Astrocyte (in vitro differentiated cells and primary cell): ENCODE measurements at regions not wholly inside any gene's neighbourhood (a gene's known extent, or its start where the extent isn't known, plus 50 kb on each side); places are given as distances from the start of the nearest gene placed in this dataset.
A peak's percentile ranks its signal among the peaks of the same experiment; 100 is the strongest.
"Not testable (repeated sequence)": the region's sequence is repeated elsewhere in the genome, so short reads cannot be mapped to it uniquely, and the experiment has no call there.

ENCODE experiments used
- DNase-seq: peaks from one replicate; pipeline ENCODE4 v3.0.0-alpha.2; 2010; ENCODE audit warnings: low read depth
- FAIRE-seq: peaks from 2 replicates; lab custom pipeline; 2011; peaks lifted over from hg19 to GRCh38; lab: Jason Lieb, UNC
- H2AFZ ChIP-seq: 2 replicates; pipeline ENCODE4 v1.6.0; 2012; ENCODE audit warnings: low read depth, low read length, inconsistent platforms
- H3K27ac ChIP-seq: 2 replicates; pipeline ENCODE4 v1.5.1; 2011; ENCODE audit warnings: low read depth, low read length, inconsistent platforms
- H3K27me3 ChIP-seq: 2 replicates; pipeline ENCODE4 v1.6.0; 2011; ENCODE audit warnings: low read length, inconsistent platforms; ENCODE audit not compliant: insufficient read depth
- H3K36me3 ChIP-seq: 2 replicates; pipeline ENCODE4 v1.5.1; 2011; ENCODE audit warnings: low read length, inconsistent platforms; ENCODE audit not compliant: insufficient read depth
- H3K4me1 ChIP-seq: 2 replicates; pipeline ENCODE4 v1.5.1; 2011; ENCODE audit warnings: low read length, inconsistent platforms; ENCODE audit not compliant: insufficient read depth
- H3K4me2 ChIP-seq: 2 replicates; pipeline ENCODE4 v1.6.0; 2012; ENCODE audit warnings: low read length, inconsistent platforms
- H3K4me3 ChIP-seq: 2 replicates; pipeline ENCODE4 v1.5.1; 2011; ENCODE audit warnings: low read depth, mild to moderate bottlenecking, low read length, inconsistent platforms; ENCODE audit not compliant: insufficient read depth
- H3K79me2 ChIP-seq: 2 replicates; pipeline ENCODE4 v1.6.0; 2012; ENCODE audit warnings: mild to moderate bottlenecking, low read length, inconsistent platforms; ENCODE audit not compliant: insufficient read depth
- H3K9ac ChIP-seq: 2 replicates; pipeline ENCODE4 v1.6.0; 2012; ENCODE audit warnings: mild to moderate bottlenecking, low read length, inconsistent platforms
- H3K9me3 ChIP-seq: 2 replicates; pipeline ENCODE4 v1.5.1; 2012; ENCODE audit warnings: low read depth, mild to moderate bottlenecking, low read length, inconsistent platforms; ENCODE audit not compliant: insufficient read depth
- H4K20me1 ChIP-seq: 2 replicates; pipeline ENCODE4 v1.6.0; 2012; ENCODE audit warnings: low read length, inconsistent platforms; ENCODE audit not compliant: insufficient read depth
- H3K27ac Mint-ChIP-seq: one replicate; pipeline ENCODE4 v1.8.0; 2021; ENCODE audit warnings: mild to moderate bottlenecking, mixed read lengths; ENCODE audit not compliant: unreplicated experiment
- H3K27me3 Mint-ChIP-seq: one replicate; pipeline ENCODE4 v1.8.0; 2021; ENCODE audit warnings: low read depth, mixed read lengths; ENCODE audit not compliant: unreplicated experiment
- H3K36me3 Mint-ChIP-seq: one replicate; pipeline ENCODE4 v1.8.0; 2021; ENCODE audit warnings: low read depth, mixed read lengths; ENCODE audit not compliant: unreplicated experiment
- H3K4me1 Mint-ChIP-seq: one replicate; pipeline ENCODE4 v1.8.0; 2021; ENCODE audit warnings: low read depth, mixed read lengths; ENCODE audit not compliant: unreplicated experiment
- H3K4me3 Mint-ChIP-seq: one replicate; pipeline ENCODE4 v1.8.0; 2021; ENCODE audit warnings: mild to moderate bottlenecking, moderate library complexity, mixed read lengths; ENCODE audit not compliant: unreplicated experiment
- H3K9me3 Mint-ChIP-seq: one replicate; pipeline ENCODE4 v1.8.0; 2021; ENCODE audit warnings: mild to moderate bottlenecking, mixed read lengths; ENCODE audit not compliant: unreplicated experiment
- EZH2 ChIP-seq: IDR thresholded peaks from 2 replicates; pipeline ENCODE4 v1.6.1; 2012; ENCODE audit warnings: mild to moderate bottlenecking, low read length, inconsistent platforms; ENCODE audit not compliant: insufficient read depth
- TF ChIP-seq, protein P1 (sequence below): IDR thresholded peaks from 2 replicates; pipeline ENCODE4 v1.5.1; 2011; ENCODE audit warnings: low read depth, mild to moderate bottlenecking, inconsistent platforms, low read length, moderate library complexity; ENCODE audit not compliant: insufficient read depth

DNA sequence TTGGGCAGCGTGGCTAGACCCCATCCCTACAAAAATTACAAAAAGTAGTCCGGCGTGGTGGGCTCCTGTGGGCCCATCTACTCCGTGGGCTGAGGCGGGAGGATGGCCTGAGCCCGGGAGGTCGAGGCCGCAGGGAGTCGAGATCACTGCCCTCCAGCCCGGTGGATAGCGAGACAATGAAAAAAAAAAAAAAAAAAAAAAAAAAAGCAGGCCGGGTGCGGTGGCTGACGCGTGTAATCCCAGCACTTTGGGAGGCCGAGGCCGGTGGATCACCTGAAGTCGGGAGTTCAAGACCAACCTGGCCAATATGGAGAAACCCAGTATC is 110.5 kb upstream of the LPCAT1 start:
- peaks cover 8% of the 10 kb centered on the region for H3K27me3 Mint-ChIP-seq
- no peaks in the 10 kb centered on the region for H4K20me1 ChIP-seq
- peaks cover 11% of the 10 kb centered on the region for H3K4me1 ChIP-seq
- peak overlapping the region; percentile 79 for H3K27ac Mint-ChIP-seq
- H3K4me3 ChIP-seq, result peak overlapping the region; percentile 60
- FAIRE-seq (no peak), DNase-seq (no peak)
- H3K79me2 ChIP-seq, result no peaks in the 10 kb centered on the region
- no peak for TF ChIP-seq EZH2
- TF ChIP-seq, protein P1, sequence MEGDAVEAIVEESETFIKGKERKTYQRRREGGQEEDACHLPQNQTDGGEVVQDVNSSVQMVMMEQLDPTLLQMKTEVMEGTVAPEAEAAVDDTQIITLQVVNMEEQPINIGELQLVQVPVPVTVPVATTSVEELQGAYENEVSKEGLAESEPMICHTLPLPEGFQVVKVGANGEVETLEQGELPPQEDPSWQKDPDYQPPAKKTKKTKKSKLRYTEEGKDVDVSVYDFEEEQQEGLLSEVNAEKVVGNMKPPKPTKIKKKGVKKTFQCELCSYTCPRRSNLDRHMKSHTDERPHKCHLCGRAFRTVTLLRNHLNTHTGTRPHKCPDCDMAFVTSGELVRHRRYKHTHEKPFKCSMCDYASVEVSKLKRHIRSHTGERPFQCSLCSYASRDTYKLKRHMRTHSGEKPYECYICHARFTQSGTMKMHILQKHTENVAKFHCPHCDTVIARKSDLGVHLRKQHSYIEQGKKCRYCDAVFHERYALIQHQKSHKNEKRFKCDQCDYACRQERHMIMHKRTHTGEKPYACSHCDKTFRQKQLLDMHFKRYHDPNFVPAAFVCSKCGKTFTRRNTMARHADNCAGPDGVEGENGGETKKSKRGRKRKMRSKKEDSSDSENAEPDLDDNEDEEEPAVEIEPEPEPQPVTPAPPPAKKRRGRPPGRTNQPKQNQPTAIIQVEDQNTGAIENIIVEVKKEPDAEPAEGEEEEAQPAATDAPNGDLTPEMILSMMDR, result no peak
- H3K4me3 Mint-ChIP-seq, result peak overlapping the region; percentile 83
- H2AFZ ChIP-seq, result peak overlapping the region; percentile 83
- peaks cover 11% of the 10 kb centered on the region for H3K4me1 Mint-ChIP-seq
- H3K4me2 ChIP-seq, result peak overlapping the region; percentile 88
- H3K36me3 Mint-ChIP-seq, result peaks cover 11% of the 10 kb centered on the region
- peaks cover 10% of the 10 kb centered on the region for H3K27me3 ChIP-seq
- H3K9me3 Mint-ChIP-seq, result peaks cover 3% of the 10 kb centered on the region
- no peaks in the 10 kb centered on the region for H3K9me3 ChIP-seq
- H3K9ac ChIP-seq, result peak overlapping the region; percentile 50
- H3K36me3 ChIP-seq, result no peaks in the 10 kb centered on the region
- H3K27ac ChIP-seq, result no peak overlapping the region

DNA sequence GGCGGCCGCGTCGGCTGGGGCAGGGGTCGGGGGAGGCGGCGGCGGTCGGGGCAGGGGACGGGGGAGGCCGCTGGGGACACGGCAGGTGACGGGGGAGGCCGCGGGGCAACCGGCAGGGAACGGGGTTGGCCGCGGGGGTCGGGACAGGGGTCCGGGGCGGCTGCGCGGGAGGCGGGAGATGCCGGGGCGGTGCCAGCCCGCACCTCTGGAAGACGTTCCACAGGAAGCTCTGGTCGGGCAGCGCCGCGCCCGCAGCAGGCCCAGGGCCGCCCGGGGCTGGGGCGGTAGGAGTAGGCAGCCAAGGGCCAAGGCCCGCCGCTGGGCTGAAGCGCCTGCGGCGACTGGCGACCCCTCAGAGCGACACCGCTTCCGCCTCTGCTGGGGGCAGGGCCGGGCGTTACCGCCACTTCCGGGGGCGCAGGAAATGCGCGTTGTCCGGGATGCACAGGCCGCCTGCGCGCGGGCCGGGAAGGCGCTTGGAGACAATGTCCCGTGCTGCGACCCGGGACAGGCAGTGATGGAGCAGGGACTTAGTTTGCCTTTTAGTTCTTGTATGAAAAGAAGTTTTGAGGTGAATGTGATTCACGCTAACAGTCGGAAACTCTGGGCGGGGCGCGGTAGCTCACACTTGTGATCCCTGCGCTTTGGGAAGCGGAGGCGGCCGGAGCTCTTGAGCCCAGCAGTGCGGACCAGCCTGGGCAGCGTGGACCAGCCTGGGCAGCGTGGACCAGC is 110.0 kb upstream of the LPCAT1 start:
- H2AFZ ChIP-seq, result peak overlapping the region; percentile 83
- H3K4me2 ChIP-seq, result peak overlapping the region; percentile 88
- DNase-seq (peak; percentile 36), FAIRE-seq (no peak)
- Mint-ChIP-seq H3K4me1 (peaks cover 11% of the 10 kb centered on the region), H3K27ac (peak overlapping the region; percentile 79), H3K4me3 (peak overlapping the region; percentile 83), H3K9me3 (peaks cover 3% of the 10 kb centered on the region), H3K36me3 (peaks cover 11% of the 10 kb centered on the region), H3K27me3 (peaks cover 4% of the 10 kb centered on the region)
- no peaks in the 10 kb centered on the region for H3K79me2 ChIP-seq
- H3K9me3 ChIP-seq, result no peaks in the 10 kb centered on the region
- H3K27me3 ChIP-seq, result peaks cover 6% of the 10 kb centered on the region
- peak overlapping the region; percentile 60 for H3K4me3 ChIP-seq
- TF ChIP-seq, protein P1, result no peak
- TF ChIP-seq EZH2, result no peak
- H3K36me3 ChIP-seq, result no peaks in the 10 kb centered on the region
- peaks cover 11% of the 10 kb centered on the region for H3K4me1 ChIP-seq
- no peaks in the 10 kb centered on the region for H4K20me1 ChIP-seq
- peak overlapping the region; percentile 50 for H3K9ac ChIP-seq
- no peak overlapping the region for H3K27ac ChIP-seq

DNA sequence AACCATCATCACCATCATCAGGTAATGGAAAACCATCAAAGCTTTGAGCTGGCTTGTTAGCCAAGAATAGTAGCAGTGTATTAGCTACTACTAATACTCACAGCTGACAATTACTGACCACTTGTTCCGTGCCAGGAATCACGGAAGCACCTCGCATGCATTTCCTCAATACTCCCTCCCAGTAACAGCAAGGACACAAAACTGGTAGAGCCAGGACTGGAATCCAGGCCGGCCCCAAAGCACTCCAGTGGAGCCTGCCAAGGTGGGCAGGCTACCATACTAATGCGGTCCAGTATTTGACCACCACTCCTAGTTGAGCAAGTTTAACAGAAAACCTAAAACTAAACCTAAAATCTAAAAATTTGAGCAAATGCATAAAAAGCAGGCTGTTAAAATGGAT is 107.2 kb upstream of the LPCAT1 start:
- H3K27me3 Mint-ChIP-seq, H3K4me3 Mint-ChIP-seq: not testable (repeated sequence)

DNA sequence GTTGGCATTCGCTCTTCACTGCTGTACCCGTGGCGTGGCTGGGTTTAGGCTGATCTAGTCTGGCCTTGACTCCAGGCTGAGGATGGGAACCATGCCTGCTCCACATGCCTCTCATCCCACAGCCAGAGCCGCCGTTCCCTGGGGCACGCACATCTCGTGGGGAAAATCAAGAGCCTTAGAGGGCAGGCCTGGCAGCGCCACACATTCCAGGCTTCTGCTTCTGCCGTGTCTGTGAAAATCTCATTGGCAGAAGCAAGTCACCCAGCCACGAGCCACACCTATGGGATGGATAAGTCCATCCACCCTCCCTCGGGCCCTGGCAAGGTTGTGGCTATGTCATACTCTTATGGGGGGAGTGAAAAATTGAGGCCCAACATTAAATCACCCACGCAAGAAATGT is 102.6 kb upstream of the LPCAT1 start:
- H3K9ac ChIP-seq, H3K4me3 ChIP-seq, H4K20me1 ChIP-seq, H3K4me1 ChIP-seq, H3K4me3 Mint-ChIP-seq, H3K9me3 ChIP-seq, H2AFZ ChIP-seq, H3K27ac Mint-ChIP-seq, FAIRE-seq, H3K4me1 Mint-ChIP-seq, H3K27ac ChIP-seq, DNase-seq, H3K36me3 ChIP-seq, H3K27me3 ChIP-seq, H3K79me2 ChIP-seq, H3K4me2 ChIP-seq, H3K27me3 Mint-ChIP-seq: not testable (repeated sequence)
- Mint-ChIP-seq H3K9me3 (peaks cover 21% of the 10 kb centered on the region), H3K36me3 (peaks cover 52% of the 10 kb centered on the region)

More for the DNA sequence above, 107.2 kb upstream of the LPCAT1 start:
- FAIRE-seq, DNase-seq, H3K4me2 ChIP-seq, H3K27me3 ChIP-seq, H3K79me2 ChIP-seq, H3K9me3 ChIP-seq, H2AFZ ChIP-seq, H4K20me1 ChIP-seq, H3K36me3 ChIP-seq, H3K27ac ChIP-seq, H3K9ac ChIP-seq, H3K4me3 ChIP-seq, H3K27ac Mint-ChIP-seq, H3K9me3 Mint-ChIP-seq: not testable (repeated sequence)
- peaks cover 16% of the 10 kb centered on the region for H3K36me3 Mint-ChIP-seq
- peaks cover 11% of the 10 kb centered on the region for H3K4me1 ChIP-seq
- peaks cover 11% of the 10 kb centered on the region for H3K4me1 Mint-ChIP-seq
